CD4-positive, alpha-beta T cell treated with Interleukin-15 for 4 hours (primary cell): ENCODE measurements at regions not wholly inside any gene's neighbourhood (a gene's known extent, or its start where the extent isn't known, plus 50 kb on each side); places are given as distances from the start of the nearest gene placed in this dataset.

Source experiments
- DNase-seq: peaks from one replicate; pipeline ENCODE4 v3.0.0-alpha.2; 2020; ENCODE audit warnings: low spot score

DNA sequence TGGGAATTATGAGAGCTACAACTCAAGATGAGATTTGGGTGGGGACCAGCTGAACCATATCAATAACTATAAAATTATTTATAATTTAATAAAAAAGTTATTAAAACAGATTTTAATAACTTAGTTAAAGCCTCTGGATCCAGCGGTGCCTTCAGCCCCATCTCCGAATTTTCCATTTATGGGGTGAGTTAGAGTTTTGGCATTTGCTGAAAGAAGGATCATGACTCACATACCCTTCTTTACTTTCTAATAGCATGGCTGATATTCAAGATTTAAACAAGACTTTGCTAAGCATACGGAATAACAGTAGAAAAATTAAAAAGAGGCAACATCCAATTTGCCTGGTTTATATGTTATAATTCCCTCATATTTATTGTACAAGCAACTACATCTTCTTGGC is 94.5 kb downstream of the RDH14 start:
- no peak for DNase-seq

DNA sequence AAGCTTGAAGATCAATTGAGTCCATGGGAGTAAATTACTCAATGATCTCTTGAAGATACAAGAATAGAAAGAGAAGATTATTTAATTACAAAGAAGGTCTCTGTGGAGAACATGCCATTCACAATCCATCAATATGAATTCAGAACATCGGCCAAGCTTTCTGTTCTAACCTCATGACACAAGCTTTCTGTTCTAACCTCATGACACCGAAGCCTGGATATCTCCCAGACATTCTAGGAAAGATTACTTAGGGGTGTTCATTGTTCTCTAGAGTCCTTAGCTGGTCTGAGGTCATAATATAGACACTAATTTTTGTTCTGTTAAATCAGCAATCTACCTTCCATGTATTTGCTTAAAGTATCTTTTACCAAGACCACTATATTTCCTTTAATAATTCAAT is 95.5 kb downstream of the RDH14 start:
- no peak for DNase-seq

DNA sequence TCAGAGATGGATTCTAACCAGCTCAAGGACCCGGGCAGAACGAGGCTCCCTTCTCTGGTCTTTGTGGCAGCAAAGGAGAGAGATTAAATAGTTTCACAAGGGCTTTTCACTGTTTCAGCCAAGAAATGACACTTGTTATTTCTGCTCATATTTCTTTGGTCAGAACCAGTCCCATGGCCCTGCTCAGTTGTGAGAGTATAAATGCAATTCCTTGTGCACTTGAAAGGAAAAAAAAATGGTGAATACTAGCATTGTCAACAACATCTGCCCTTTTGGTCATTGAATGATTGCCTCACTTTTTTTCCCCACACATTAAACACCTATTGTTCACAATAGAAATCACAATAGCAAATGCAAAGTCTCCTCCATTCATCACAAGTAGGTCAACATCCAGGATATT is 104.4 kb downstream of the RDH14 start:
- DNase-seq, result no peak

DNA sequence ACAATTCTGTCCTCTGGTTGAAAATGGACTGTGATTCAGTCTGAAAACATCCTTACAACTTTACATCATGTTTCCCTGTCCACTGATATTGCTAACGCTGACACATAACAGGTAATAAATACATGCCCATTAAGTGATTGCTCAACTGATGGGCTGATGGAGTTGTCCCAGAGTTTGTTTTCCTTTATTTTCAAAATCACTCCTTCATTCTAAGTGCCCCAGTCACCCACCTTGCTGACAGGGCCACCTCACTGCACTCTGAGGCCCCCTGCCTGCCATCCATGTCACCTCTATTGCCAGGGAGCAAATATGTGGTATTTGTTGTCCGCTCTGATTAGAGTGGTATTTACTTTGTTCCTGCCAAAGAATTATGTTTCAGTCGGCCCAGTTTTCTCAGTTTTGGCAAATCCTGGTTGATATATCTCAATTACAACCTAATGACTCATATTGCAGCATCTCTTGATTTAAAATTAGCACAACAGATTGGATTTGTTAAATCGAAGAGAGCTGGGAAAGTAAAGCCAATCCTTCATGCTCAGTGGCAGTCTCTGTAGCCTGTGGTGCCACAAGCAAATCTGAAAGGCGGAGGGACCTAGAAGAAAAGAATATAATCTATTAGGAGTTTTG is 105.1 kb downstream of the RDH14 start:
- DNase-seq, result no peak

DNA sequence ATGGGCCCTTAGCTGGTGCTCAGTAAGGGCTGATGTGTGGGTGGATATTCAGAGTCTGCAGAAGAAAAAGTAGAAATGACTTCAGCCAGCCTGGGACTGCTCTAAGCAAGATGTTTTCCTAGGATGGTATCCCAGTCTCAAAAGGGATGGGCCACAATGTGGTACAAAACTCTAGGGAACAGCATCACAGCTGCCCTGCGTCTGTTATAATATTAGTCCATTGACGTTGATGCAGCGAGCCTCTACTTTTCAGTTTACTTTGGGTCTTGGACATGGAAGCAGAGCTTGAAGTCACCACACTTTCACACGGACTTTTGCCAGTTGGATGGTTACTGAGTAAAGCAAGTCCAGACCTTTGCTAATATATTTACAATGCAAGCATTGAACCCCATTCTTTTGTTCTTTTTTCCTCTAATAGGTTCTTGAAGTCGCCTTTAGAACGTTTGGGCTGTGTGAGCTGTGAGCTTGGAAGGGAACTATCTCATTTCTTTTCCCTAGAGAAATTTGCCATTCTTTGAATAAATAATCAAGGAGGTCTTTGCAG is 105.7 kb downstream of the RDH14 start:
- no peak for DNase-seq

DNA sequence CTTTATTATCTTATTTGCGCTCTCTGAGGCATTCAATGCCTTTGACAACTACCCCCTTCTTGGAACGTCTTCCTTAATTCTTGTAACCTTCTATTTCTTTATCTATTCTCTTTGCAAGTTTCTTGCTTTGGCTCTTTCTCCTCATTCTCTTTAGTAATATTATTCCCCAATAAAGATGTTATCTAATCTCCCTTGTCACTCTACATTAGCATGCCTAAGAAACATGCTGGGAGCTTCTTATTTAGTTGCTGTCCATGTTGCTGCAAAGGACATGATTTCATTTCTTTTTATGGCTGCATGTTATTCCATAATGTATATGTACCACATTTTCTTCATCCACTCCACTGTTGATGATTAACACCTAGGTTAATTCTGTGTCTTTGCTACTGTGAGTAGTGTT is 113.7 kb downstream of the RDH14 start:
- no peak for DNase-seq

DNA sequence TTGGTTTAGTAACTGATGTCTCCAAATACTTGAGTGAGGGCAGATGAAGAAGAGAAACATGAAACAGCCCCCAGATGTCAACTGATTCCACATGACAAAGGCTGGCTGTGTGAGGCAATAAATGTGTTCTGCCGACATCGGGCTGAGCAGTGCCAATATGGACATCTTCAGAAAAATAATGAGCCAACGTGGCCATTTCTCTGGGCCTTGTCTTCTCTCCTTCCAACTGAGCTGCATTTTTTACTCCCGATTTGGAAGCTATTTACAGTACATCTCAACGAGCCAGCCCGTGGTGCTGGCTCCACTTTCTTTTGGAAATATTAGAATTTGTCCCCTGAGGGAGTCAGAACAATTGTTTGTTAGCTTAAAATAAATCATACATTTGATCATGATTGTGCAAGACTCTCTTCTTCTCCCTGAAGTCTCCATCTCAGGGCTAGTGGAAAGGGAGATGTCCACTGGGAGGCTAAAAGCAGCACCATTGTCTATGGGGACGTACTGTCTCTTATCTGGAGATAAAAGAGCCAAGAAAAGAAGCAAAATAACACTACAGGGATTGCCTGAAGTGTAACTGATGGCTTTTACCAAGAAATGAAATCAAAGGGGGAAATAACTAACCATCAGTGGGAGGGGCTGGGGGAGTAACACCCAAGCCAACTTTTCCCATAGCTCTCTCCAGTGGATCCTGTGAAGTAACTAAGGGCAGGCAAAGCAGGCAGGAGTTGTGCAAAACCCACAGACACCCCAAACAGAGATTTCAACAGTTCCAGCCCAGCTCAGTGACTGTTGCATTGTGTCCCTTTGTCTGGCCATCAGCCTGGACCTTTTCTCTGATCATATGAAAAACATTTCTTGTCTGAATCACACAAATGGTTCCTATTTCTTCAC is 114.8 kb downstream of the RDH14 start:
- DNase-seq, result no peak

DNA sequence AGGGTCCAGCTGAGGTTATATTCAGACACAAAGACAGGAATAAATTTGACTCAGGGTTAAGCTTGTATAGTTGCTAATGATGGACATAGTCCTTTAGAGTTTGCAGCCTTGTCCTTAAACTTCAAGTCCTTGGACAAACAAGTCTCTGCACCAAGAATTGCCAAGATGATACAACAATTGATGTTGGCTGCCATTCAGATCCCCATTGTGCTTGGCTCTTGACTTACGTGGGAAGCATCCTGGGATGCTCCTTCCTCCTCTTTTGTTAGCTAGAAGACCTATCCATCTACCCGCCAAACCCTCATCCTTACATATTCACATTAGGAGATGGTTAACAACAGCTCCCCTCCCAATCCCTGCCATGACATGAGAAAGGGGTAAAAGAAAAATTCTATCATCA is 115.6 kb downstream of the RDH14 start:
- no peak for DNase-seq

DNA sequence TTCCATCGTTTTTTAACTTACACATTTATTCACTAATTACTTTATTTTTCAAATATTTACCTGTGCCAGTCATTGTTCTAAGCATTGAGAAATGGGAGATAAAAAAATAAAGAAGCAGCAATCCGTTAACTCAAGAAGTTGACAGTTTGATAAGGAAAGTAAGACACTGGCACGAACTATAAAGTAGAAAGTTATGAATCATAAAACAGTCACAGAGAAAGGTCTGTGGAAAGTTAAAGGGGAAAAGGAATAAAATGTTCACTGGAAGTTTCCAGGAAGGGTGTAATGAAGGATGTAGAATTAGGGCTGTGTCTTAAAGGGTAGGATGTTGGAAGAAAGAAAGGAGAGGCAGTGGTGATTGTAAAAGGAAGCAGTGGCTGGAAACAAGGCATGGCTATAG is 118.9 kb downstream of the RDH14 start:
- no peak for DNase-seq

DNA sequence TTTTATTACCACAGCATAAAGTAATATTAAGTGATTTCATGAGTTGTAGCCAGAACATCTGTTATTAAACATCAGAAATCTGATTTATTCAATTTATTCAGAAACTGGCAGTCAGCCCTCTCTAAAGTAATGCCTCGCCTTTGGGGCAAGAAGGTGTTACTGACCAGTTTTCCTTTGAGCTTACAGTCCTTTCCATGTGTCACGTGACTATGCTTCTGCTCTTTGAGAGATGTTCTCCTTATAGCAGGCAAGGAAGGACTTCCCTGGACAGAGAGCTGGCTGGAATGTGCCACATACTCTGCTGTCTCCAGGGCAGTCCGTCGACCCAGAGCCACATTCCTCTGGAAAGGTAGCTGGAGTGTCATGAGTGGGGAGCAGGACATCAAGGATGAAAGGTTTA is 119.7 kb downstream of the RDH14 start:
- no peak for DNase-seq

DNA sequence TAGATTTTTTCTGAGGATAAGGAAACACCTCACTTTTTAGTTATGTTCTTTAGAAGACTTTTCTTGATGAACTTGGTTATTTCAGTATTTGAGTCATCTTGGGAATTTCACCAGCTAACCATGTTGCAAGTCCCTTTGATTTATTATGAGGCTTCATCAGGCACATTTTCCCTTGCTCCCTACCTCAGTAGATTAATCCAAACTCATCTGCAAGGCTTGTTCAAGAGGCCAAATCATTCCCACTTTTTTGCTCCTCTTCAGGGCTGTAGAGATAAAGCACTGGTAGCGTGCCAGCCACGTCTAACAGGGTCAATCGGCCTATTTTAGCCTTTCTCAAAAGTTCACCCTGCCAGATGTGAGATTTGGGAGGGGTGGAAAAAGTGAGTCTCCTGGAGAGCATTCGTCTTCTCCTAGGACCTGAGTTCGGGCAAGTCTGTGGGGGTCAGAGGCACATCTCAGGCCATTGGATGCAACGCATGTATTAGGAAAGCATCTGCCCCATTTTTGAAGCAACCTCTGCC is 120.3 kb downstream of the RDH14 start:
- no peak for DNase-seq

DNA sequence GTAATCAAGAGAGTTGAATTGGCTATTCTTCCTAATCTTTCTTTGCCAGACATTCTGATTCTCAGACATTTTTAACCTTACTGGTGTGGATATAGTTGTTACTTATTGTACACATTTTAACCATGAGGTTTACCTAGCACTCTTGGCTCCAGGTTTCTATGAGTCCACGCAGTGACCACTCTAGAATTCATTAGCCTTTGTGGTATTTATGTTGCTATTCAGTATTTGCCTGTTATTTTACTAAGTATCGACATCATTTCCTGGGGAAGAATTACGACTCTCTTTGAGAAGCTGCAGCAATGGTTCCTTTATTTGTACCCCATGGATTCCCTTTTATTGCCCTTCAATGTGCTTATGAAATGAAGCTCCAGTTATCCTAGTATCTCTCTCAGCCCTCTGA is 120.7 kb downstream of the RDH14 start:
- DNase-seq, result no peak

DNA sequence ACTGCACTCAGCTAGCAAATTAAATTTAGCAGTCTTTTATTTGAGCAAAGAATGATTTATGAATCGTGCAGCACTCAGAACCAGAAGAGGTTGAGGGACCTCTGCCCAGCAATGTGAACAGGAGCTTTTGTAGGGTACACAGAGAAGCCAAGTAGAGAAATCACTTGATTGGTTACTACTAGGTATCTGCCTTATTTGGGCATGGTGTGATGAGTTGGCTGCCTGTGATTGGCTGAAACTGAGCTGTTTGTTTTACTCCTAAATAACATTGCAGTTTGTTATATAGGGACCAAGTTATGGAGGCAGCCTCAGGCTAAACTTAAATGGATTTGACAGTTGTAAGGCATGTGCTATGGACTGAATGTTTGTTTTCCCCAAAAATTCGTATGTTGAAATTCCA is 122.5 kb downstream of the RDH14 start:
- no peak for DNase-seq

DNA sequence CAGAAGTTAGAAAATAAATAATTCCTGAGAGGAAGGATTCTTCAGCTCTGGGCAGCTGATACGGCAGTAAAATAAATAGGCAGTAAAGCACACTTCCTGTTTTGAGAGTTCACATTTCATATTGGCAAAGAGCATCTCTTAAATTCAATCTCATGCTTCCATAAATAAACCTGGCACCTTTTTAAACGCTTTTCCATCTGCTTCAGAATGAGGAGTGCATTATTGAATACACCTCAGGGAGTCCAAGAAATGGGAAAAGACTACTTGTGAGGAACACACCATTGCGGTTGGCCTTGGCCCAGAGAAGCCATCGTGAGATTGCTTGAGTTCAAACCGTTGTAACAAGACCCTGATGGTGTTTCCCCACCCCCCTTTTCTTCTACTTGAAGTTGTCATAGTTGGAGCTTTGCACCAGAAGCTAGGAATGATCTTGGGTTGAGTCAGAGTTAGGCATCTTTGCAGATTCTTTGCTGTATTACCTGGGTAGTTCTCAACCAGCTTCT is 123.9 kb downstream of the RDH14 start:
- no peak for DNase-seq

DNA sequence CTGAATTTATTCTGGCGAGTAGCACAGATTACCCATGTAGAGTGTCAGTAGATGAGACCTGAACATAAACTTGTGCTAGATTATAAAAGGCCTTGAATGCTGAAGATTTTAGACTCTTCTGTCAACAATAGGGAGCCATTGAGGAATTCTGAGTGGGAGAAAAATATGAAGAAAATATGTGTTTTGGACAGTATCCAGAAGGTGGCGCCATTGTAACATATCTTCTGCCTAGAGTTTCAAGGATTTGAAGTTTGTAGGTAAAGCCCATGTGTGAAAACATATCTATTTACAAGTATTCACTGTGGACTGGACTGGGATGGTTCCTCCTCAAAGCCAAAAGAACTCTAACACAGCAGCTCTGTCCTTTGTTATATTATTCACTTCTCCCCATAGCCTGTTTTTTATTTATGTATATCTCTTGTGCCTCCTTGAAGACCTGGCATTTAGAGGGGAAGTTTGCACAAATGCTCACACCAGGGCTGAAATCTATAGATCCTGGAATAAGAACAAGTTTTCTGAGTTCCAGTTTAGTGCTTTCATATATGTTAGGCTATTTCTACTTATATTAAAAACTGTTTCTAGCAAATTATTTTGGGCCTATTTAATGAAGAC is 124.9 kb downstream of the RDH14 start:
- DNase-seq, result peak; percentile 7

DNA sequence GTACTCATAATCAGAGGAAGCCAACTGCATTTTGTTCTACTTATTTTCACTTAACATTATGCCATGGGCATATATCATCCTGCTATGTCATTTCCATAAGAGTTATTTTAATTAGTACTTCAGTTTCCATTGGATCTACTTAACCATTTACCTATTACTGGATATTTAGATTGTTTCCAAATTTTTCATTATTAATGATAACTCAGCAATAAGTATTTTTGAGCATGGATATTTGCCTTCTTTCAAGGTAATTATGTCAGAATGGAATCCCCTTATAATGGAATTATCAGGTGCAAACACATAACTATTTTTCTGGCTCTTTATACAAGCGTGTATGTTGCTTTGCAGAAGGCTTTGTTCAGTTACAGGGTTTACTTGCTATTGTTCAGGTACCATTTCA is 126.6 kb downstream of the RDH14 start:
- no peak for DNase-seq

DNA sequence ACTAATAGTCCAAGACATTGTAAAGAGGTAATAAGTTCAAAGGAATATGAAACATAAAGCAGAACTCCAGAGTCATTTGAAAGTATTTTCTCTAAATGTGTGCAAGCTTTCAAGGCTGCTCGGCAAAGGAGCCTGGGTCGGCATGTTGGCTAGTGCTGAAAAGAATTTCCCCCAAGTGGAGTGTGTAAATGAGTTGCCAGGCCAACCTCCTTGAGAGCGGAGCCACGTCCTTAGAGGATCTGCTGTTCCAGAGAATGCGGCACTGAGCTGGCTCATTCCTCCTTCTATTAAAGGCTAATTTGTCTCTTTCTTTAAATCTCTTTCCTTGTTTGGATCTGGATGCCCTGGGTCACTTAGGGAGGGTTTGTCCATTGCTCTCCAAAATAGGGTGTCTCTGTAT is 127.5 kb downstream of the RDH14 start:
- DNase-seq, result no peak

DNA sequence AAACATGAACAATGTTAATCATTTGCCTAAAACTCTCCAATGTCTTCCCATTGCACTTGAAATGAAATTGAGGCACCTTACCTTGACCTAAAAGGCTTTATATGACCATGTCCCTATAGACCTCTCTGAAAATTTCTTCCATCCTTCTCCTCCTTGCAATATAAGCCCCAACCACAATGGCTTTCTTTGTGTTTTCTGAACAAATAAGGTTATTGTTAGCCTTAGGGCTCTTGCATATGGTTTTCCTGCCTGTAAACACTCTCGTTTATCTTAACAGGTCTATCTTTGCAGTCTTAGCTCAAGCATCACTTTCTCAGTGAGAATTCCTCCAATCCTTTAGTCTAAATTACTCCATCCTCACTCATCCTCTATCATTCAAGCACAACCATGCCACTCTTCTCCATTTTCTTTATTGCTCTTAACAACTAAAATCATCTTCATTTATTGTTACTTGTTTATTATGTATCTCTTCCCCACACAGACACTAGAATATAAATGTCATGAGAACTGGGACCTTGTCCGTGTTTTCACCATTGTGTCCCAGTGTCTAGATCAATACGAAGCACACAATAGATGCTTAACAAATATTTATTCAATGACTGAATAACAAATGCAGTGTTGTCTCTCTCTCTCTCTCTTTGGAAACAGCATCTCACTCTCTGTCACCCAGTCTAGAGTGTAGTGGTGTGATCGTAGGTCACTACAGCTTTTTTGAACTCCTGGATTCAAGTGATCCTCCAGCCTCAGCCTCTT is 129.3 kb downstream of the RDH14 start:
- DNase-seq, result no peak

DNA sequence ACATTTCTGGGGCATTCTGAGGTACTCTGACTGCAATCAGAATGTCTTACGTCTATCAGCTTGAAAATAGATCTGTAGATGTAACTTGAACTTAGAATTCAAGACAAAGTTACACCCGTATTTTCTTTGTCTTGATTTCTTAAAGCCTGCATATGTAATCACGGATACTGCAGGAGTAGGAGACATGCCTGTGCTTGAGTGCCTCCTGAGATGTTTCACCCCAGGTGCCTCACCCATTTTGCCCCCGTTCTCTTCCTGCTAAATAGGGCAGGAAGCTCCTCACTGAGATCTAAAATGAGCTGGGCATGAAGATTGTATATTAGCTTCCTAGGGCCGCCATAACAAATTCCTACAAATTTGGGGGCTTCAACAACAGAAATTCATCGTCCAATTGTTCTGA is 131.9 kb downstream of the RDH14 start:
- DNase-seq, result no peak

DNA sequence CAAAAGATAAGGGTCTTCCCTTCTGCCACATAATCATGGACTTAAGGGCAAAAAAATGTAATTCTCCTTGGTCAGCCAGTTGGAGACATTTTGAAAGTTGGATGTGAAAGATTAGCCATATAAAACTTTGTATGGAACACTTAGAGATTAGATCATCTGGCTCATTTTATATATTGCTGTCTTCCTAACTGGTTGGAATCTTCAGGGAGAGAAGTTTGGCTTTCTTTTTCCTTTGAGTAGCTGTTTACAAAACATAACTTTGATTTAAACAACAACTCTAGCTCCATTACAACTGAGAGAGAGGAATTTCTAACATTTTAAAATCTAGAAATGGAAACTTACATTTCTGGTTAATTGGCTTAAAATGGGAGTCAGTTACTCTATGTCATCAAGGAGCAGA is 132.7 kb downstream of the RDH14 start:
- DNase-seq, result no peak

DNA sequence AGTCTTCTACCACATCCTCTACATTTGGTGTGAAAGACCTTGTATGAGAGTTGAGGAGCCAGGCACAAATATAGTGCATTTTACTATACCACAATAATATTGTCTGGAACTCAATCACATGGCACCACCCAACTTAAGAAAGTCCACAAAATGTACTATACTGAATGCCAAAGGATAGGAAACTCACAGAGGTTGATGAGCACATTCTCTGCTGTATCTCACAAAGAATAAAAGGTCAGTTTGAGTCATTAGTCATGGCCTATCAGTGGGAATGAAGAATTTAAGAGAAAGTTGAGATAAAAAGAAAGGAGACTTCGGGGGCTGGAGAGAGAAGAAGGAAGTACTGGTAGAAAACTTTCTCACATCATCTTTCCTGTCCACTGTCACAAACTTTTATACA is 134.3 kb downstream of the RDH14 start:
- DNase-seq, result no peak

DNA sequence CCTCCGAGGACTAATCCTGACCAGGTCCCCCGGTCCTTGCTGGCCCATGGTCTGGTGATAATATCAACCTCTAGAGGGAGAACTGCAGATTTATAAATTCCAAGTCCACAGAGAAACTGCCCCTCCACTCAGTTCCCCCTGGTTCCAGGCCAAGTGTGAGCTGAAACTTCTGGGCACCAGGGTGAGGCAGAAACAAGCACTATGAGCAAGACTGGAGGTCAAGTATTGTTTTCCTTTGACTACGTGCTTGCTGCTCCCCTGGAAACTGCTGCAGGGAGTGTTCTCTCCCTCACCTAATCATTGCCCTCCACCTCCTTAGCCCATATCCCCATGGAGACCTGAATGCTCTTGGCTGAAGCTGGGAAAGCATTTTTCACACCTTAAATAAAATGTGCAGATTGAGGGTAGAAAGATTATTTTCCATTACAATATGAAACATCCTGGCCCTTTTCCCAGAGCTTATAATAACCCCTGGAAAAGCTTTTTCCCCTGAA is 135.2 kb downstream of the RDH14 start:
- DNase-seq, result no peak
